ENCODE measurements at regions not wholly inside any gene's neighbourhood (a gene's known extent, or its start where the extent isn't known, plus 50 kb on each side); places are given as distances from the start of the nearest gene placed in this dataset.

DNA sequence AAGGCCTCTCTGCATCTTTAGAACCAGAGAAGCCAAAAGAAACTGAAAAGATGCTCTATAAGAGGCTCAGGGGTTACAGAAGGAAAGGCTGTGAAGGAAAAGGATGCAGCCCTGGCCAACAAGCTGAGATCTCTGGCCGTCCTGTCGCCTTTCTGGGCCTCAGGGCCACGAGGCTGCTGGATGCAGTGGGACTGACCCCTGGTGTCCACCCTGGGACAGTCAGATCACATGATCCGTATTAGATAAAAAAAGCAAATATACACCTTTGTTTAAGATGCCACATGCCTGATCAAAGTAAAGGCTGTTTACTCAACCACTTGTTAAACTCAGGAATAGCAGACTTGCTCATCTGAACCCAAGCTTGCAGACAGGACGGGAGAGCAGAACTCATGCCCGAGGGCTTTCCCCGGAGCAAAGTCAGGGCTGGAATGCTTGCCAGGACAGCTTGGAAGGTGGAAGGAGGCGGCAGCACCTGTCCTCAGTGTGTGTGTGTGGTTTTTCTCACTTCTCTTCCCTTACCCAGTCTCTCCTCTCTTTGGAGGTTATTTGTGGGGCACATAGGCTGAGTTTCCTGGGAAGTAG lies 206.5 kb upstream of the TSHZ3 start:
- no peak for ATAC-seq (ENCODE audit: low read depth)
- Histone ChIP-seq H2BK5ac (ENCODE audit: low read depth, low read length, poor library complexity, severe bottlenecking) (no peak overlapping the region), H2AK5ac (ENCODE audit: low read depth, low read length) (no peak overlapping the region), H3K4ac (ENCODE audit: low read depth, low read length) (no peak overlapping the region), H3K36me3 (ENCODE audit: control insufficient read depth, insufficient read depth, low read length) (no peaks in the 10 kb centered on the region), H4K20me1 (ENCODE audit: insufficient read depth, low read length) (no peaks in the 10 kb centered on the region), H2AFZ (replicated peaks; ENCODE audit: low read length, poor library complexity) (no peak overlapping the region), H2BK15ac (ENCODE audit: low read depth, low read length) (no peak overlapping the region), H3K9me1 (ENCODE audit: insufficient read depth, low read length) (no peaks in the 10 kb centered on the region), H2BK120ac (ENCODE audit: low read depth, low read length) (no peak overlapping the region), H3K27me3 (ENCODE audit: control insufficient read depth, insufficient read depth, low read length) (no peaks in the 10 kb centered on the region; the same call in 1 of the 2 replicates), H3K14ac (replicated peaks; ENCODE audit: low read depth, low read length) (no peak overlapping the region), H2BK20ac (ENCODE audit: low read depth, low read length) (no peak overlapping the region), H2AK9ac (replicated peaks; ENCODE audit: low read depth, low read length, poor library complexity) (no peak overlapping the region), H4K91ac (ENCODE audit: insufficient read depth, low read depth, low read length) (no peak overlapping the region), H4K5ac (ENCODE audit: low read depth, low read length) (no peak overlapping the region), H4K8ac (ENCODE audit: low read depth in 2 of 2, low read length in 2 of 2) (no peak overlapping the region), H3K4me3 (ENCODE audit: insufficient read depth, low read depth, low read length) (no peak overlapping the region), H3K27ac (ENCODE audit: insufficient read depth, low read length) (no peak overlapping the region), H3K4me2 (ENCODE audit: low read depth, low read length) (no peak overlapping the region), H3K4me1 (ENCODE audit: control insufficient read depth, insufficient read depth, low read length) (no peaks in the 10 kb centered on the region), H3K18ac (ENCODE audit: low read depth, low read length) (no peak overlapping the region), H3K56ac (ENCODE audit: extremely low read depth, insufficient read depth, low read length) (no peak overlapping the region), H3K9me3 (ENCODE audit: control insufficient read depth, insufficient read depth, low read length) (no peaks in the 10 kb centered on the region; the same call in 1 of the 2 replicates), H3K79me1 (ENCODE audit: low read depth in 1 of 2, low read length in 2 of 2) (no peaks in the 10 kb centered on the region), H3K9ac (ENCODE audit: low read depth, low read length) (no peak overlapping the region), H3K23ac (ENCODE audit: low read depth, low read length) (no peak overlapping the region)
- ChIA-PET CTCF (no interaction called here), POLR2A (ENCODE audit: unreplicated experiment) (no interaction called here)
- in situ Hi-C loops (cut with MboI; ENCODE audit: low sequenced_read_pairs) (no loop called here), intact Hi-C loops (cut with micrococcal nuclease) (no loop called here), dilution Hi-C loops (cut with HindIII; ENCODE audit: low sequenced_read_pairs, unreplicated experiment) (no loop called here)
- no peak for DNase-seq
- no TSS peak for BruUV-seq (replicated peaks)
- WGBS, 2 experiments (ENCODE audit: extremely low coverage in 2 of 2, insufficient read length in 1 of 2) = 60% methylated on average over 2 of the region's 8 CpGs; no CpG with 5 or more reads in 1 of the 2 experiments
- TF ChIP-seq, protein P1, sequence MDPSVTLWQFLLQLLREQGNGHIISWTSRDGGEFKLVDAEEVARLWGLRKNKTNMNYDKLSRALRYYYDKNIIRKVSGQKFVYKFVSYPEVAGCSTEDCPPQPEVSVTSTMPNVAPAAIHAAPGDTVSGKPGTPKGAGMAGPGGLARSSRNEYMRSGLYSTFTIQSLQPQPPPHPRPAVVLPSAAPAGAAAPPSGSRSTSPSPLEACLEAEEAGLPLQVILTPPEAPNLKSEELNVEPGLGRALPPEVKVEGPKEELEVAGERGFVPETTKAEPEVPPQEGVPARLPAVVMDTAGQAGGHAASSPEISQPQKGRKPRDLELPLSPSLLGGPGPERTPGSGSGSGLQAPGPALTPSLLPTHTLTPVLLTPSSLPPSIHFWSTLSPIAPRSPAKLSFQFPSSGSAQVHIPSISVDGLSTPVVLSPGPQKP (IDR thresholded peaks at IDR 0.05; ENCODE audit: borderline replicate concordance, low read depth, low read length) = no peak
- TF ChIP-seq BHLHE40 (IDR thresholded peaks at IDR 0.05; ENCODE audit: low read depth, low read length) (no peak), MAFK (IDR thresholded peaks at IDR 0.05; ENCODE audit: low read depth, low read length) (no peak)

Measured in IMR-90 (cell line).